Superior temporal gyrus (tissue), 1 donor: ENCODE measurements at regions not wholly inside any gene's neighbourhood (a gene's known extent, or its start where the extent isn't known, plus 50 kb on each side); places are given as distances from the start of the nearest gene placed in this dataset.
"Not testable (repeated sequence)": the region's sequence is repeated elsewhere in the genome, so short reads cannot be mapped to it uniquely, and the experiment has no call there.

ENCODE experiments used
- DNase-seq: peaks from one replicate; pipeline ENCODE4 v3.0.0-alpha.2; 2016; ENCODE audit errors: extremely low spot score

- not testable (repeated sequence) for DNase-seq
Observed at GRCh38 chr21:9572782-9573181, 948.6 kb upstream of the TPTE start.

- not testable (repeated sequence) for DNase-seq
Observed at GRCh38 chr21:9573528-9573927, 947.9 kb upstream of the TPTE start.

- not testable (repeated sequence) for DNase-seq
Observed at GRCh38 chr21:9579275-9579674, 942.1 kb upstream of the TPTE start.

GRCh38 chr21:9587941-9588340 lies 933.4 kb upstream of the TPTE start:
- not testable (repeated sequence) for DNase-seq

- not testable (repeated sequence) for DNase-seq
Observed at GRCh38 chr21:9592591-9592990, 928.8 kb upstream of the TPTE start.

- not testable (repeated sequence) for DNase-seq
Observed at GRCh38 chr21:9593646-9594045, 927.7 kb upstream of the TPTE start.

- DNase-seq, result not testable (repeated sequence)
Observed at GRCh38 chr21:9614011-9614410, 907.4 kb upstream of the TPTE start.

- not testable (repeated sequence) for DNase-seq
Observed at GRCh38 chr21:9621121-9621793, 900.1 kb upstream of the TPTE start.

GRCh38 chr21:9628051-9628450 lies 893.3 kb upstream of the TPTE start:
- not testable (repeated sequence) for DNase-seq

- DNase-seq, result not testable (repeated sequence)
Observed at GRCh38 chr21:9647409-9647808, 874.0 kb upstream of the TPTE start.

GRCh38 chr21:9648331-9648730 lies 873.1 kb upstream of the TPTE start:
- DNase-seq, result not testable (repeated sequence)

GRCh38 chr21:9648947-9649720 lies 872.2 kb upstream of the TPTE start:
- not testable (repeated sequence) for DNase-seq

GRCh38 chr21:9652819-9653218 lies 868.6 kb upstream of the TPTE start:
- not testable (repeated sequence) for DNase-seq

GRCh38 chr21:9655221-9655620 lies 866.2 kb upstream of the TPTE start:
- DNase-seq, result not testable (repeated sequence)

GRCh38 chr21:9656455-9656854 lies 864.9 kb upstream of the TPTE start:
- DNase-seq, result not testable (repeated sequence)

- not testable (repeated sequence) for DNase-seq
Observed at GRCh38 chr21:9657779-9658178, 863.6 kb upstream of the TPTE start.

GRCh38 chr21:9659877-9660276 lies 861.5 kb upstream of the TPTE start:
- DNase-seq, result not testable (repeated sequence)

GRCh38 chr21:9663914-9664729 lies 857.3 kb upstream of the TPTE start:
- not testable (repeated sequence) for DNase-seq

- DNase-seq, result not testable (repeated sequence)
Observed at GRCh38 chr21:9675811-9676210, 845.6 kb upstream of the TPTE start.

GRCh38 chr21:9679029-9679428 lies 842.4 kb upstream of the TPTE start:
- not testable (repeated sequence) for DNase-seq

- DNase-seq, result not testable (repeated sequence)
Observed at GRCh38 chr21:9688945-9689344, 832.4 kb upstream of the TPTE start.

- DNase-seq, result not testable (repeated sequence)
Observed at GRCh38 chr21:9690981-9691380, 830.4 kb upstream of the TPTE start.
